Brain microvascular endothelial cell (primary cell): ENCODE measurements at regions not wholly inside any gene's neighbourhood (a gene's known extent, or its start where the extent isn't known, plus 50 kb on each side); places are given as distances from the start of the nearest gene placed in this dataset.

Experiments used
- DNase-seq: peaks from one replicate; pipeline ENCODE4 v3.0.0-alpha.2; 2020
- H3K27ac ChIP-seq: fragments of 250-450 bp; sonication (Bioruptor Pico); 2 replicates; pipeline ENCODE4 v1.5.1; 2020; ENCODE audit warnings: mild to moderate bottlenecking, moderate library complexity
- H3K27me3 ChIP-seq: fragments of 250-450 bp; sonication (Bioruptor Pico); replicated peaks from 2 replicates; pipeline ENCODE4 v1.5.1; 2020; ENCODE audit warnings: mild to moderate bottlenecking
- H3K36me3 ChIP-seq: fragments of 250-450 bp; sonication (Bioruptor Pico); replicated peaks from 2 replicates; pipeline ENCODE4 v1.5.1; 2020; ENCODE audit warnings: mild to moderate bottlenecking
- H3K4me3 ChIP-seq: 2 replicates; pipeline ENCODE4 v1.5.1; 2011; ENCODE audit warnings: low read depth, mild to moderate bottlenecking, control low read depth, low read length, moderate library complexity
- in situ Hi-C: cut with HindIII; loops from 2 replicates; pipeline ENCODE4 v1.10.0; 2017; ENCODE audit warnings: low sequenced_read_pairs, low pct_ligation_motif_present
- TF ChIP-seq, protein P1 (sequence below): IDR thresholded peaks from 2 replicates; pipeline ENCODE4 v1.5.1; 2011; ENCODE audit warnings: low read depth, mild to moderate bottlenecking, moderate library complexity, low read length, control low read depth, inconsistent platforms; ENCODE audit errors: missing control alignments

DNA sequence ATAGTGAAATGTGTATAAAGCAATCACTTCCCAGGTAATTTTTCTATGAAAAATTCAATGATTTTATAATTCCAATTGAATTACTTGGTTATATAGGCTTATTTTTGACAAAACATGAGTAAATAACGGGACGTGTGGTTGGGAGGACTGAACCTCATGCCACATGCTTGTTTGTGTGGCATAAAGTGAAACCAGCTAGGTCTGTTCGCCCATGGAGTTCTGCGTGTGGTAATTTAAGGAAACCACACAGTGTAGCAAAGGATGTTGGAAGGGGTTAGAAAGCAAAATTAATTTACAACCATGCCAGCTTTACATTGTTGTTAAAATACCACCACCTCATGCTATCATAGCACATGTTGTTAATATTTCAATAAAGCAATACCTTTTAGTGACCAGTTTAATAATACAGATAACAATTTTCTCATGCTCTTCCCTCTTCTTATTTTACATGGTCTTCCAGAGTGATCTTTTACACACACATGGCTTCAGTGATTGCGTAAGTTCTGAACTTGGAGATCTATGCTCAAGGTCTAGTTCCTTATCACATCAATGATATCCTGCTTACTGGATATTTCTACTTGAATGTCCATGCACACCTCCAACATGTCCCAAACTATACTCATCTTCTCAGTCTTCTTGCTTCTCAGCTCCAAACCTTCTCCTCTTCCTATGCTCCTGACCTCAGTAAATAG lies 156.4 kb upstream of the ITGA4 start:
- Histone ChIP-seq H3K36me3 (no peaks in the 10 kb centered on the region), H3K27ac (no peak overlapping the region), H3K4me3 (no peak overlapping the region), H3K27me3 (no peaks in the 10 kb centered on the region)
- in situ Hi-C loops = no loop called here
- TF ChIP-seq, protein P1, sequence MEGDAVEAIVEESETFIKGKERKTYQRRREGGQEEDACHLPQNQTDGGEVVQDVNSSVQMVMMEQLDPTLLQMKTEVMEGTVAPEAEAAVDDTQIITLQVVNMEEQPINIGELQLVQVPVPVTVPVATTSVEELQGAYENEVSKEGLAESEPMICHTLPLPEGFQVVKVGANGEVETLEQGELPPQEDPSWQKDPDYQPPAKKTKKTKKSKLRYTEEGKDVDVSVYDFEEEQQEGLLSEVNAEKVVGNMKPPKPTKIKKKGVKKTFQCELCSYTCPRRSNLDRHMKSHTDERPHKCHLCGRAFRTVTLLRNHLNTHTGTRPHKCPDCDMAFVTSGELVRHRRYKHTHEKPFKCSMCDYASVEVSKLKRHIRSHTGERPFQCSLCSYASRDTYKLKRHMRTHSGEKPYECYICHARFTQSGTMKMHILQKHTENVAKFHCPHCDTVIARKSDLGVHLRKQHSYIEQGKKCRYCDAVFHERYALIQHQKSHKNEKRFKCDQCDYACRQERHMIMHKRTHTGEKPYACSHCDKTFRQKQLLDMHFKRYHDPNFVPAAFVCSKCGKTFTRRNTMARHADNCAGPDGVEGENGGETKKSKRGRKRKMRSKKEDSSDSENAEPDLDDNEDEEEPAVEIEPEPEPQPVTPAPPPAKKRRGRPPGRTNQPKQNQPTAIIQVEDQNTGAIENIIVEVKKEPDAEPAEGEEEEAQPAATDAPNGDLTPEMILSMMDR = no peak
- no peak for DNase-seq

- Histone ChIP-seq H3K4me3 (no peak overlapping the region), H3K36me3 (no peaks in the 10 kb centered on the region), H3K27ac (no peak overlapping the region), H3K27me3 (no peaks in the 10 kb centered on the region)
- in situ Hi-C loops = no loop called here
- DNase-seq = no peak
- TF ChIP-seq, protein P1 = no peak
These were observed 153.0 kb upstream of the ITGA4 start for GRCh38 chr2:181304011-181304844.

GRCh38 chr2:181305301-181306123 lies 151.7 kb upstream of the ITGA4 start:
- in situ Hi-C loops = no loop called here
- H3K36me3 ChIP-seq = no peaks in the 10 kb centered on the region
- TF ChIP-seq, protein P1 = no peak
- no peaks in the 10 kb centered on the region for H3K27me3 ChIP-seq
- H3K4me3 ChIP-seq = no peak overlapping the region
- H3K27ac ChIP-seq = peak overlapping the region; percentile 31
- peak; percentile 70 for DNase-seq

GRCh38 chr2:181306785-181307184 lies 150.4 kb upstream of the ITGA4 start:
- H3K36me3 ChIP-seq = no peaks in the 10 kb centered on the region
- no peaks in the 10 kb centered on the region for H3K27me3 ChIP-seq
- TF ChIP-seq, protein P1 = no peak
- no peak overlapping the region for H3K4me3 ChIP-seq
- peak overlapping the region; percentile 39 for H3K27ac ChIP-seq
- no peak for DNase-seq
- in situ Hi-C loops = no loop called here

- in situ Hi-C loops = no loop called here
- TF ChIP-seq, protein P1 = no peak
- no peak for DNase-seq
- peak overlapping the region; percentile 39 for H3K27ac ChIP-seq
- H3K36me3 ChIP-seq = no peaks in the 10 kb centered on the region
- no peak overlapping the region for H3K4me3 ChIP-seq
- H3K27me3 ChIP-seq = no peaks in the 10 kb centered on the region
These were observed 149.8 kb upstream of the ITGA4 start for GRCh38 chr2:181307203-181307991.
